ENCODE measurements at regions not wholly inside any gene's neighbourhood (a gene's known extent, or its start where the extent isn't known, plus 50 kb on each side); places are given as distances from the start of the nearest gene placed in this dataset.
"Not testable (repeated sequence)": the region's sequence is repeated elsewhere in the genome, so short reads cannot be mapped to it uniquely, and the experiment has no call there.

- TF ChIP-seq, protein P1, sequence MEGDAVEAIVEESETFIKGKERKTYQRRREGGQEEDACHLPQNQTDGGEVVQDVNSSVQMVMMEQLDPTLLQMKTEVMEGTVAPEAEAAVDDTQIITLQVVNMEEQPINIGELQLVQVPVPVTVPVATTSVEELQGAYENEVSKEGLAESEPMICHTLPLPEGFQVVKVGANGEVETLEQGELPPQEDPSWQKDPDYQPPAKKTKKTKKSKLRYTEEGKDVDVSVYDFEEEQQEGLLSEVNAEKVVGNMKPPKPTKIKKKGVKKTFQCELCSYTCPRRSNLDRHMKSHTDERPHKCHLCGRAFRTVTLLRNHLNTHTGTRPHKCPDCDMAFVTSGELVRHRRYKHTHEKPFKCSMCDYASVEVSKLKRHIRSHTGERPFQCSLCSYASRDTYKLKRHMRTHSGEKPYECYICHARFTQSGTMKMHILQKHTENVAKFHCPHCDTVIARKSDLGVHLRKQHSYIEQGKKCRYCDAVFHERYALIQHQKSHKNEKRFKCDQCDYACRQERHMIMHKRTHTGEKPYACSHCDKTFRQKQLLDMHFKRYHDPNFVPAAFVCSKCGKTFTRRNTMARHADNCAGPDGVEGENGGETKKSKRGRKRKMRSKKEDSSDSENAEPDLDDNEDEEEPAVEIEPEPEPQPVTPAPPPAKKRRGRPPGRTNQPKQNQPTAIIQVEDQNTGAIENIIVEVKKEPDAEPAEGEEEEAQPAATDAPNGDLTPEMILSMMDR (conservative IDR thresholded peaks at IDR 0.05; ENCODE audit: low read depth, low read length), result not testable (repeated sequence)
- not testable (repeated sequence) for TF ChIP-seq MXI1 (IDR thresholded peaks at IDR 0.05; ENCODE audit: borderline replicate concordance, low read depth, low read length); RFX5 (IDR thresholded peaks at IDR 0.05; ENCODE audit: low read depth, low read length)
Measured at GRCh38 chr1:148679050-148679786, 69.4 kb upstream of the NUDT4B start.

All from IMR-90 (cell line).